B cell (primary cell): ENCODE measurements at regions not wholly inside any gene's neighbourhood (a gene's known extent, or its start where the extent isn't known, plus 50 kb on each side); places are given as distances from the start of the nearest gene placed in this dataset.

Experiments used
- ATAC-seq: fragments of 200-7000 bp; cut with Tn5 transposase; one replicate; pipeline ENCODE4 v1.10.0; 2021; ENCODE audit warnings: low read depth, mild to moderate bottlenecking, moderate number of reproducible peaks, moderate library complexity
- CTCF ChIA-PET: fragments of 350-600 bp; sonication (Branson Sonifier 250); formaldehyde crosslinking; loops from one replicate; lab custom pipeline; 2021; ENCODE audit warnings: antibody characterized with exemption, inconsistent platforms; lab: Charles Lee
- POLR2A ChIA-PET: fragments of 350-600 bp; sonication (Branson Sonifier 250); formaldehyde crosslinking; loops from one replicate; lab custom pipeline; 2021; ENCODE audit warnings: antibody characterized with exemption; lab: Charles Lee
- DNase-seq: peaks from one replicate; pipeline ENCODE4 v3.0.0; 2013
- H2AFZ ChIP-seq: 2 replicates; pipeline ENCODE4 v1.6.1; 2012; ENCODE audit warnings: mild to moderate bottlenecking, low read depth, low read length; ENCODE audit not compliant: insufficient read depth, poor library complexity, severe bottlenecking
- H3K27ac ChIP-seq, 2 donors: 1 replicate in 1 of 2; 2 replicates in 1 of 2; pipeline ENCODE4 v1.5.1; 2012 to 2013; ENCODE audit warnings: low read length in 2 of 2, mild to moderate bottlenecking in 2 of 2, moderate library complexity in 1 of 2
- H3K27me3 ChIP-seq, 4 experiments: fragments of 200-600 bp in 1 of 4; sonication (generic) in 1 of 4; replicated peaks in 1 of 4; 1 replicate in 2 of 4; 2 replicates in 2 of 4; pipeline versions ENCODE4 v1.6.1 to v1.7.0; 2013 to 2016; ENCODE audit warnings: low read length in 3 of 4, mild to moderate bottlenecking in 2 of 4, mixed read lengths in 1 of 4, moderate library complexity in 1 of 4; ENCODE audit not compliant: insufficient read depth in 4 of 4, control insufficient read depth in 3 of 4; ENCODE audit errors: control extremely low read depth in 1 of 4
- H3K36me3 ChIP-seq, 2 experiments: replicated peaks in 1 of 2; 1 replicate in 1 of 2; 2 replicates in 1 of 2; pipeline versions ENCODE4 v1.6.1 to v1.7.1; 2013; ENCODE audit warnings: low read length in 1 of 2; ENCODE audit not compliant: insufficient read depth in 2 of 2, control insufficient read depth in 1 of 2; ENCODE audit errors: control extremely low read depth in 1 of 2, extremely low read depth in 1 of 2
- H3K4me1 ChIP-seq, 2 donors: fragments of 200-600 bp in 1 of 2; sonication (generic) in 1 of 2; 1 replicate in 1 of 2; 2 replicates in 1 of 2; pipeline versions ENCODE4 v1.5.1 to v1.6.1; 2013 to 2017; ENCODE audit warnings: low read length in 2 of 2; ENCODE audit not compliant: control insufficient read depth in 2 of 2, insufficient read depth in 2 of 2
- H3K4me2 ChIP-seq: replicated peaks from 2 replicates; pipeline ENCODE3; 2012; ENCODE audit warnings: mild to moderate bottlenecking, low read depth, low read length; ENCODE audit not compliant: poor library complexity, severe bottlenecking
- H3K4me3 ChIP-seq, 5 experiments: fragments of 200-600 bp in 1 of 5; sonication (generic) in 1 of 5; 1 replicate in 3 of 5; 2 replicates in 2 of 5; pipeline versions ENCODE4 v1.5.1 to v1.7.0; 2011 to 2016; ENCODE audit warnings: low read length in 4 of 5, mild to moderate bottlenecking in 4 of 5, low read depth in 2 of 5, control low read depth in 1 of 5, moderate library complexity in 1 of 5; ENCODE audit not compliant: insufficient read depth in 1 of 5; ENCODE audit errors: control extremely low read depth in 1 of 5, extremely low read depth in 1 of 5
- H3K79me2 ChIP-seq: fragments of 200-600 bp; sonication (generic); one replicate; pipeline ENCODE4 v1.6.0; 2016; ENCODE audit warnings: low read length; ENCODE audit not compliant: control insufficient read depth, insufficient read depth
- H3K9ac ChIP-seq: fragments of 200-600 bp; sonication (generic); 2 replicates; pipeline ENCODE4 v1.6.1; 2017; ENCODE audit warnings: mild to moderate bottlenecking, low read length, moderate library complexity
- H3K9me3 ChIP-seq, 3 donors: one replicate each; pipeline versions ENCODE4 v1.6.1 to v1.7.1; 2013; ENCODE audit warnings: low read length in 2 of 3; ENCODE audit not compliant: control insufficient read depth in 2 of 3, insufficient read depth in 1 of 3; ENCODE audit errors: control extremely low read depth in 1 of 3
- H4K20me1 ChIP-seq: 2 replicates; pipeline ENCODE4 v1.6.0; 2012; ENCODE audit warnings: mild to moderate bottlenecking, low read length; ENCODE audit not compliant: insufficient read depth, control insufficient read depth, poor library complexity, severe bottlenecking
- H3K27ac Mint-ChIP-seq: one replicate; pipeline ENCODE4 v1.8.0; 2021; ENCODE audit warnings: mixed read lengths
- H3K27me3 Mint-ChIP-seq: one replicate; pipeline ENCODE4 v1.8.0; 2021; ENCODE audit warnings: mixed read lengths
- H3K4me1 Mint-ChIP-seq: one replicate; pipeline ENCODE4 v1.8.0; 2021; ENCODE audit warnings: mixed read lengths
- H3K4me3 Mint-ChIP-seq: one replicate; pipeline ENCODE4 v1.8.0; 2021; ENCODE audit warnings: mixed read lengths
- H3K9me3 Mint-ChIP-seq: one replicate; pipeline ENCODE4 v1.8.0; 2022; ENCODE audit warnings: mixed read lengths; ENCODE audit not compliant: insufficient read depth
- CTCF ChIP-seq: fragments of 200-600 bp; IDR thresholded peaks from one replicate; pipeline ENCODE4 v1.8.0; 2022; ENCODE audit warnings: antibody characterized with exemption, mild to moderate bottlenecking
- EZH2 ChIP-seq: IDR thresholded peaks from 2 replicates; pipeline ENCODE4 v1.6.1; 2012; ENCODE audit warnings: borderline replicate concordance, low read depth, mild to moderate bottlenecking, moderate library complexity, low read length; ENCODE audit not compliant: insufficient read depth, poor library complexity, severe bottlenecking
- WGBS: methylation state at CpG from one replicate; pipeline ENCODE4 v1.1.5; 2013; ENCODE audit warnings: missing lambda C conversion rate; ENCODE audit not compliant: insufficient coverage; 5-methylcytosine and 5-hydroxymethylcytosine counted together
- intact Hi-C: fragments of 100-400 bp; cut with micrococcal nuclease; formaldehyde crosslinking; loops from one replicate; pipeline ENCODE4 v1.10.0; 2022

GRCh38 chr9:80635065-80635464 is 1054.3 kb downstream of the TLE1 start:
- CTCF ChIA-PET: no interaction called here
- no CpG with 5 or more reads among the region's 1 CpG for WGBS
- no peaks in the 10 kb centered on the region for H3K4me1 Mint-ChIP-seq

GRCh38 chr9:80632041-80632440 is 1057.3 kb downstream of the TLE1 start:
- intact Hi-C loops: no loop called here
- no peaks in the 10 kb centered on the region for H3K4me1 ChIP-seq

More at GRCh38 chr9:80635065-80635464, 1054.3 kb downstream of the TLE1 start:
- TF ChIP-seq CTCF: no peak
- TF ChIP-seq EZH2: no peak
- H3K27ac Mint-ChIP-seq: no peak overlapping the region
- no peak overlapping the region for H3K9ac ChIP-seq
- no peak overlapping the region for H2AFZ ChIP-seq
- H3K27me3 ChIP-seq: no peaks in the 10 kb centered on the region
- peaks cover 0 to 7% (median 6%) of the 10 kb centered on the region in 3 donors for H3K9me3 ChIP-seq
- no peak overlapping the region for H3K4me2 ChIP-seq
- no peaks in the 10 kb centered on the region for H3K36me3 ChIP-seq
- peaks cover 9% of the 10 kb centered on the region for H3K9me3 Mint-ChIP-seq
- DNase-seq (no peak), ATAC-seq (no peak)
- intact Hi-C loops: no loop called here
- no peaks in the 10 kb centered on the region for H3K27me3 Mint-ChIP-seq
- no peaks in the 10 kb centered on the region for H3K4me1 ChIP-seq
- H3K4me3 Mint-ChIP-seq: no peak overlapping the region
- H4K20me1 ChIP-seq: no peaks in the 10 kb centered on the region
- H3K79me2 ChIP-seq: no peaks in the 10 kb centered on the region
- H3K4me3 ChIP-seq: no peak overlapping the region
- POLR2A ChIA-PET: no interaction called here
- no peak overlapping the region for H3K27ac ChIP-seq

More at GRCh38 chr9:80632041-80632440, 1057.3 kb downstream of the TLE1 start:
- DNase-seq (no peak), ATAC-seq (no peak)
- POLR2A ChIA-PET: no interaction called here
- H3K36me3 ChIP-seq: no peaks in the 10 kb centered on the region
- no peaks in the 10 kb centered on the region for H3K27me3 Mint-ChIP-seq
- no peak overlapping the region for H3K4me2 ChIP-seq
- no peak overlapping the region for H3K4me3 Mint-ChIP-seq
- H3K27ac ChIP-seq: no peak overlapping the region
- H4K20me1 ChIP-seq: no peaks in the 10 kb centered on the region
- CTCF ChIA-PET: no interaction called here
- no peaks in the 10 kb centered on the region for H3K27me3 ChIP-seq
- peaks cover 0 to 7% (median 6%) of the 10 kb centered on the region in 3 donors for H3K9me3 ChIP-seq
- H3K9me3 Mint-ChIP-seq: peaks cover 9% of the 10 kb centered on the region
- H3K9ac ChIP-seq: no peak overlapping the region
- TF ChIP-seq CTCF (no peak), EZH2 (no peak)
- no peak overlapping the region for H3K4me3 ChIP-seq
- no peak overlapping the region for H2AFZ ChIP-seq
- no peaks in the 10 kb centered on the region for H3K4me1 Mint-ChIP-seq
- no peak overlapping the region for H3K27ac Mint-ChIP-seq
- no peaks in the 10 kb centered on the region for H3K79me2 ChIP-seq
